C4-2B (cell line): ENCODE measurements at regions not wholly inside any gene's neighbourhood (a gene's known extent, or its start where the extent isn't known, plus 50 kb on each side); places are given as distances from the start of the nearest gene placed in this dataset.

Experiments used
- CTCF ChIP-seq: fragments of 450-650 bp; conservative IDR thresholded peaks from 2 replicates; pipeline ENCODE4 v1.5.1; 2017; ENCODE audit warnings: mild to moderate bottlenecking
- ZFX ChIP-seq: fragments of 450-650 bp; IDR thresholded peaks from 2 replicates; pipeline ENCODE4 v1.6.1; 2017

DNA sequence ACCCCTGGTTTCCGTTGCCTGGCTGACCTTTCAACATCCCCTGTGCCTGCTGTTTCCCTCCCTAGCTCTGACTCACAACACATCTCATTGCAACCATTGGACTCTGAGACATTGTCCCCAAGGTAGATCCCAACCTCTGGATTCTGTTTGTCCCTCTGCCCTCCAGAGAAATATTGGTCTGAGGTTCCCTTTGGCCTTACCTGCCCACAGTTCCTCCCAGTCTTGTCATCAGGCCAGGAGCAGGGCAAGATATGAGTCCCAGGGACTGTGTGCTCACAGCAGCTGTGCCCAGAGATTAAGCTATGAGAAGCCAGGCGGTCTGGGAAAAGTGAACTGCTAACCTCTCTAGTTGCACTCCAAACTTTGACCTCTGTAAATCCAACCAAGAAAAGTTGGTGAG is 168.2 kb upstream of the NR2F2 start:
- TF ChIP-seq CTCF (no peak), ZFX (no peak)
